Activated naive CD4-positive, alpha-beta T cell treated with anti-CD3 and anti-CD28 coated beads, Interleukin-2, amount 50 U/mL, for 16 hours (primary cell): ENCODE measurements at regions not wholly inside any gene's neighbourhood (a gene's known extent, or its start where the extent isn't known, plus 50 kb on each side); places are given as distances from the start of the nearest gene placed in this dataset.
"Not testable (repeated sequence)": the region's sequence is repeated elsewhere in the genome, so short reads cannot be mapped to it uniquely, and the experiment has no call there.

Source experiments
- DNase-seq: peaks from one replicate; pipeline ENCODE4 v3.0.0-alpha.2; 2020

GRCh38 chrX:77003956-77004355, 443.2 kb upstream of the FGF16 start:
- peak; percentile 17 for DNase-seq

GRCh38 chrX:77009691-77010090, 437.5 kb upstream of the FGF16 start:
- no peak for DNase-seq

- DNase-seq, result no peak
These were observed 432.5 kb upstream of the FGF16 start for GRCh38 chrX:77014377-77015372.

- DNase-seq, result no peak
These were observed 430.1 kb upstream of the FGF16 start for GRCh38 chrX:77017093-77017492.

GRCh38 chrX:77046180-77046810, 400.9 kb upstream of the FGF16 start:
- not testable (repeated sequence) for DNase-seq

GRCh38 chrX:77060572-77060971, 386.6 kb upstream of the FGF16 start:
- DNase-seq, result no peak

GRCh38 chrX:77061022-77061421, 386.2 kb upstream of the FGF16 start:
- DNase-seq, result no peak

GRCh38 chrX:77061545-77061944, 385.6 kb upstream of the FGF16 start:
- no peak for DNase-seq

- DNase-seq, result no peak
These were observed 381.3 kb upstream of the FGF16 start for GRCh38 chrX:77065896-77066295.

- DNase-seq, result no peak
These were observed 376.8 kb upstream of the FGF16 start for GRCh38 chrX:77070202-77070918.

- DNase-seq, result no peak
These were observed 370.3 kb upstream of the FGF16 start for GRCh38 chrX:77076896-77077295.

- not testable (repeated sequence) for DNase-seq
These were observed 366.0 kb upstream of the FGF16 start for GRCh38 chrX:77081237-77081636.

- DNase-seq, result no peak
These were observed 361.8 kb upstream of the FGF16 start for GRCh38 chrX:77085372-77085771.

- no peak for DNase-seq
These were observed 359.5 kb upstream of the FGF16 start for GRCh38 chrX:77087529-77088169.

- DNase-seq, result no peak
These were observed 359.0 kb upstream of the FGF16 start for GRCh38 chrX:77088233-77088632.

GRCh38 chrX:77114501-77114900, 332.7 kb upstream of the FGF16 start:
- DNase-seq, result no peak

GRCh38 chrX:77118686-77119085, 328.5 kb upstream of the FGF16 start:
- DNase-seq, result no peak

GRCh38 chrX:77119706-77120105, 327.5 kb upstream of the FGF16 start:
- no peak for DNase-seq

GRCh38 chrX:77123917-77124316, 323.3 kb upstream of the FGF16 start:
- not testable (repeated sequence) for DNase-seq

GRCh38 chrX:77127571-77127970, 319.6 kb upstream of the FGF16 start:
- not testable (repeated sequence) for DNase-seq

GRCh38 chrX:77143907-77144306, 303.3 kb upstream of the FGF16 start:
- no peak for DNase-seq

GRCh38 chrX:77160301-77160700, 286.9 kb upstream of the FGF16 start:
- DNase-seq, result peak; percentile 12

- no peak for DNase-seq
These were observed 284.4 kb upstream of the FGF16 start for GRCh38 chrX:77162777-77163176.
